GM23338 (cell line): ENCODE measurements at regions not wholly inside any gene's neighbourhood (a gene's known extent, or its start where the extent isn't known, plus 50 kb on each side); places are given as distances from the start of the nearest gene placed in this dataset.
"Not testable (repeated sequence)": the region's sequence is repeated elsewhere in the genome, so short reads cannot be mapped to it uniquely, and the experiment has no call there.

Source experiments
- ATAC-seq: fragments of 200-7000 bp; cut with Tn5 transposase; 3 replicates; pipeline ENCODE4 v1.9.1; 2020
- DNase-seq: peaks from one replicate; pipeline ENCODE4 v3.0.0-alpha.2; 2015; ENCODE audit warnings: low spot score
- H2AFZ ChIP-seq: fragments of 200-600 bp; sonication (generic); 2 replicates; pipeline ENCODE4 v1.8.0; 2016; ENCODE audit warnings: antibody characterized with exemption, mild to moderate bottlenecking, moderate library complexity
- H3F3A ChIP-seq: fragments of 200-600 bp; sonication (generic); replicated peaks from 2 replicates; pipeline ENCODE4 v1.8.0; 2017; ENCODE audit warnings: antibody characterized with exemption, mixed run types, low read depth
- H3K27ac ChIP-seq: fragments of 200-600 bp; sonication (generic); 2 replicates; pipeline ENCODE4 v1.6.1; 2016; ENCODE audit warnings: low read depth
- H3K27me3 ChIP-seq: fragments of 200-600 bp; sonication (generic); 2 replicates; pipeline ENCODE4 v1.8.0; 2016; ENCODE audit warnings: mild to moderate bottlenecking, mixed run types, moderate library complexity; ENCODE audit not compliant: insufficient read depth
- H3K36me3 ChIP-seq: fragments of 200-600 bp; sonication (generic); 2 replicates; pipeline ENCODE4 v1.8.0; 2016; ENCODE audit warnings: mild to moderate bottlenecking; ENCODE audit not compliant: insufficient read depth
- H3K4me1 ChIP-seq: fragments of 200-600 bp; sonication (generic); 2 replicates; pipeline ENCODE4 v1.8.0; 2016; ENCODE audit warnings: mild to moderate bottlenecking, moderate library complexity; ENCODE audit not compliant: insufficient read depth
- H3K4me2 ChIP-seq: fragments of 200-600 bp; sonication (generic); 2 replicates; pipeline ENCODE4 v1.7.1; 2017; ENCODE audit warnings: mixed run types
- H3K4me3 ChIP-seq: fragments of 200-600 bp; sonication (generic); 2 replicates; pipeline ENCODE4 v1.6.1; 2016; ENCODE audit warnings: mixed run types
- H3K79me2 ChIP-seq: fragments of 200-600 bp; sonication (generic); replicated peaks from 2 replicates; pipeline ENCODE4 v1.8.0; 2017; ENCODE audit warnings: mild to moderate bottlenecking; ENCODE audit not compliant: insufficient read depth
- H3K9me2 ChIP-seq: fragments of 200-600 bp; sonication (generic); 2 replicates; pipeline ENCODE4 v1.8.0; 2017; ENCODE audit not compliant: insufficient read depth
- H4K20me1 ChIP-seq: fragments of 200-600 bp; sonication (generic); replicated peaks from 2 replicates; pipeline ENCODE4 v1.8.0; 2017; ENCODE audit warnings: mild to moderate bottlenecking; ENCODE audit not compliant: insufficient read depth
- H3K27ac Mint-ChIP-seq: 2 replicates; pipeline ENCODE4 v1.8.0; 2020; ENCODE audit warnings: inconsistent platforms, mild to moderate bottlenecking, moderate library complexity, mixed read lengths
- H3K27me3 Mint-ChIP-seq: 3 replicates; pipeline ENCODE4 v1.8.0; 2022; ENCODE audit warnings: low read depth, mild to moderate bottlenecking, moderate library complexity, mixed read lengths, inconsistent platforms; ENCODE audit not compliant: insufficient read depth, poor library complexity
- H3K36me3 Mint-ChIP-seq: 3 replicates; pipeline ENCODE4 v1.8.0; 2021; ENCODE audit warnings: low read depth, mild to moderate bottlenecking, inconsistent platforms, moderate library complexity, mixed read lengths
- H3K4me1 Mint-ChIP-seq: 3 replicates; pipeline ENCODE4 v1.8.0; 2020; ENCODE audit warnings: mild to moderate bottlenecking, inconsistent platforms, mixed read lengths
- H3K4me3 Mint-ChIP-seq: 3 replicates; pipeline ENCODE4 v1.8.0; 2021; ENCODE audit warnings: moderate library complexity, mild to moderate bottlenecking, inconsistent platforms, mixed read lengths
- H3K9me3 Mint-ChIP-seq: 3 replicates; pipeline ENCODE4 v1.8.0; 2020; ENCODE audit warnings: moderate library complexity, mild to moderate bottlenecking, inconsistent platforms, mixed read lengths
- CREB1 ChIP-seq: fragments of 250-450 bp; sonication (Bioruptor Pico); IDR thresholded peaks from 2 replicates; pipeline ENCODE4 v1.5.0; 2020; ENCODE audit warnings: low read depth, mild to moderate bottlenecking, moderate library complexity
- ETS1 ChIP-seq: IDR thresholded peaks from 2 replicates; pipeline ENCODE4 v1.6.1; 2016; ENCODE audit warnings: antibody characterized with exemption
- EZH2 ChIP-seq: fragments of 200-600 bp; sonication (generic); IDR thresholded peaks from one replicate; pipeline ENCODE4 v1.8.0; 2017; ENCODE audit warnings: antibody characterized with exemption, mild to moderate bottlenecking, low read depth; ENCODE audit not compliant: unreplicated experiment
- NANOG ChIP-seq: IDR thresholded peaks from 2 replicates; pipeline ENCODE4 v1.6.1; 2016; ENCODE audit warnings: antibody characterized with exemption, borderline replicate concordance
- POLR2AphosphoS5 ChIP-seq: IDR thresholded peaks from 2 replicates; pipeline ENCODE4 v1.6.1; 2016; ENCODE audit warnings: antibody characterized with exemption, low read depth
- ZNF114 ChIP-seq: fragments of 250-450 bp; sonication (Bioruptor Pico); IDR thresholded peaks from 2 replicates; pipeline ENCODE4 v1.5.0; 2020; ENCODE audit warnings: mild to moderate bottlenecking, moderate library complexity
- ZNF331 ChIP-seq: fragments of 250-450 bp; sonication (Bioruptor Pico); IDR thresholded peaks from 2 replicates; pipeline ENCODE4 v1.5.0; 2020; ENCODE audit warnings: low read depth, mild to moderate bottlenecking, moderate library complexity
- TF ChIP-seq, protein P1 (sequence below): IDR thresholded peaks from one replicate; pipeline ENCODE4 v1.6.1; 2018; ENCODE audit warnings: antibody characterized with exemption; ENCODE audit not compliant: unreplicated experiment
- TF ChIP-seq, protein P2 (sequence below): fragments of 250-450 bp; sonication (Bioruptor Pico); IDR thresholded peaks from 2 replicates; pipeline ENCODE4 v1.5.0; 2020; ENCODE audit warnings: mild to moderate bottlenecking, moderate library complexity

DNA sequence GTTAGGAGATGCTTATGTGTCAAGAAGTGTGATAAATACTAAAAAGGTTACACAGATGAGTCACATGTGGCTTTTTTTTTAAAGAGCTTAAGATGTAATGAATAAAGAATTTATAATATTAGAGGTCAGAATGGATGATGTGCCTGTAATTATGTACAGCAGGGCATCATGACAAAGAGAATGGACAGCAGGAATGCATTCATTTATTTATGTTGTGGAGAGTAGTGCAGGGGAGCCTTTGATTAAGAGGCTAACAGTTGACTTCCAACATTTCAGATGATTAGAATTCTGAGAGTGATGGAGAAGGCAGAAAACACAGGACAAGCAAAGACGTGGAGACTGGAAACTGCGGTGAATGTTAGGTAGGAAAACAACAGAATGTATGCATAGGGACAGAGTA lies 691.4 kb upstream of the POM121L12 start (continued):
- TF ChIP-seq CREB1 (no peak), NANOG (no peak), POLR2AphosphoS5 (no peak), ZNF331 (CRISPR knock-in tag) (no peak)

DNA sequence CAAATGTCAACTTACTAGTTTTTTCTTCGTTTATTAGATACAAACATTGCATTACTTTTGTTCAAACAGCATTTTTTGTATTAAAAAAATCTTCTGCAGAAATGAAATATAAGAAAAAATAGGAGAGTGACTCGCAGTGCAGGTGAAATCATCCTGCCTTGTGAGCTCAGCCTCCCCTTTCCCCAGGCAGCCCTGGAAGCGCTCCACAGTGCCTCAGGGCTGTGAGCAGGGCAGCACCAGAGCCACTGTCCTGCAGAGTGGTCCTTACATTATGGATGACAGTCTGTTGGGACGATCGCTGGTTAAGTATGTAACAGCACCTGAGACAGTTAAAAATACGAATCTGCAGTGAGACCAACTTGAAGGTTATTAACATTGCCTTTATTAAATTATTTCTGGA lies 695.4 kb upstream of the POM121L12 start:
- Histone ChIP-seq H3K27me3 (no peaks in the 10 kb centered on the region), H3K4me1 (no peaks in the 10 kb centered on the region), H3K27ac (no peak overlapping the region), H4K20me1 (no peaks in the 10 kb centered on the region), H2AFZ (no peak overlapping the region; the same call in 1 of the 2 replicates), H3K79me2 (no peaks in the 10 kb centered on the region), H3K9me2 (0 out of 2 replicates have a peak, but pooled peaks cover 3% of the 10 kb centered on the region), H3F3A (no peaks in the 10 kb centered on the region), H3K4me3 (no peak overlapping the region), H3K36me3 (no peaks in the 10 kb centered on the region), H3K4me2 (no peak overlapping the region)
- peaks cover 2% of the 10 kb centered on the region; the same call in 1 of the 3 replicates for H3K4me1 Mint-ChIP-seq
- TF ChIP-seq ZNF114 (CRISPR knock-in tag) (no peak), EZH2 (no peak), ETS1 (no peak), POLR2AphosphoS5 (no peak), ZNF331 (CRISPR knock-in tag) (no peak)
- TF ChIP-seq, protein P1, sequence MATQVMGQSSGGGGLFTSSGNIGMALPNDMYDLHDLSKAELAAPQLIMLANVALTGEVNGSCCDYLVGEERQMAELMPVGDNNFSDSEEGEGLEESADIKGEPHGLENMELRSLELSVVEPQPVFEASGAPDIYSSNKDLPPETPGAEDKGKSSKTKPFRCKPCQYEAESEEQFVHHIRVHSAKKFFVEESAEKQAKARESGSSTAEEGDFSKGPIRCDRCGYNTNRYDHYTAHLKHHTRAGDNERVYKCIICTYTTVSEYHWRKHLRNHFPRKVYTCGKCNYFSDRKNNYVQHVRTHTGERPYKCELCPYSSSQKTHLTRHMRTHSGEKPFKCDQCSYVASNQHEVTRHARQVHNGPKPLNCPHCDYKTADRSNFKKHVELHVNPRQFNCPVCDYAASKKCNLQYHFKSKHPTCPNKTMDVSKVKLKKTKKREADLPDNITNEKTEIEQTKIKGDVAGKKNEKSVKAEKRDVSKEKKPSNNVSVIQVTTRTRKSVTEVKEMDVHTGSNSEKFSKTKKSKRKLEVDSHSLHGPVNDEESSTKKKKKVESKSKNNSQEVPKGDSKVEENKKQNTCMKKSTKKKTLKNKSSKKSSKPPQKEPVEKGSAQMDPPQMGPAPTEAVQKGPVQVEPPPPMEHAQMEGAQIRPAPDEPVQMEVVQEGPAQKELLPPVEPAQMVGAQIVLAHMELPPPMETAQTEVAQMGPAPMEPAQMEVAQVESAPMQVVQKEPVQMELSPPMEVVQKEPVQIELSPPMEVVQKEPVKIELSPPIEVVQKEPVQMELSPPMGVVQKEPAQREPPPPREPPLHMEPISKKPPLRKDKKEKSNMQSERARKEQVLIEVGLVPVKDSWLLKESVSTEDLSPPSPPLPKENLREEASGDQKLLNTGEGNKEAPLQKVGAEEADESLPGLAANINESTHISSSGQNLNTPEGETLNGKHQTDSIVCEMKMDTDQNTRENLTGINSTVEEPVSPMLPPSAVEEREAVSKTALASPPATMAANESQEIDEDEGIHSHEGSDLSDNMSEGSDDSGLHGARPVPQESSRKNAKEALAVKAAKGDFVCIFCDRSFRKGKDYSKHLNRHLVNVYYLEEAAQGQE: no peak
- TF ChIP-seq, protein P2, sequence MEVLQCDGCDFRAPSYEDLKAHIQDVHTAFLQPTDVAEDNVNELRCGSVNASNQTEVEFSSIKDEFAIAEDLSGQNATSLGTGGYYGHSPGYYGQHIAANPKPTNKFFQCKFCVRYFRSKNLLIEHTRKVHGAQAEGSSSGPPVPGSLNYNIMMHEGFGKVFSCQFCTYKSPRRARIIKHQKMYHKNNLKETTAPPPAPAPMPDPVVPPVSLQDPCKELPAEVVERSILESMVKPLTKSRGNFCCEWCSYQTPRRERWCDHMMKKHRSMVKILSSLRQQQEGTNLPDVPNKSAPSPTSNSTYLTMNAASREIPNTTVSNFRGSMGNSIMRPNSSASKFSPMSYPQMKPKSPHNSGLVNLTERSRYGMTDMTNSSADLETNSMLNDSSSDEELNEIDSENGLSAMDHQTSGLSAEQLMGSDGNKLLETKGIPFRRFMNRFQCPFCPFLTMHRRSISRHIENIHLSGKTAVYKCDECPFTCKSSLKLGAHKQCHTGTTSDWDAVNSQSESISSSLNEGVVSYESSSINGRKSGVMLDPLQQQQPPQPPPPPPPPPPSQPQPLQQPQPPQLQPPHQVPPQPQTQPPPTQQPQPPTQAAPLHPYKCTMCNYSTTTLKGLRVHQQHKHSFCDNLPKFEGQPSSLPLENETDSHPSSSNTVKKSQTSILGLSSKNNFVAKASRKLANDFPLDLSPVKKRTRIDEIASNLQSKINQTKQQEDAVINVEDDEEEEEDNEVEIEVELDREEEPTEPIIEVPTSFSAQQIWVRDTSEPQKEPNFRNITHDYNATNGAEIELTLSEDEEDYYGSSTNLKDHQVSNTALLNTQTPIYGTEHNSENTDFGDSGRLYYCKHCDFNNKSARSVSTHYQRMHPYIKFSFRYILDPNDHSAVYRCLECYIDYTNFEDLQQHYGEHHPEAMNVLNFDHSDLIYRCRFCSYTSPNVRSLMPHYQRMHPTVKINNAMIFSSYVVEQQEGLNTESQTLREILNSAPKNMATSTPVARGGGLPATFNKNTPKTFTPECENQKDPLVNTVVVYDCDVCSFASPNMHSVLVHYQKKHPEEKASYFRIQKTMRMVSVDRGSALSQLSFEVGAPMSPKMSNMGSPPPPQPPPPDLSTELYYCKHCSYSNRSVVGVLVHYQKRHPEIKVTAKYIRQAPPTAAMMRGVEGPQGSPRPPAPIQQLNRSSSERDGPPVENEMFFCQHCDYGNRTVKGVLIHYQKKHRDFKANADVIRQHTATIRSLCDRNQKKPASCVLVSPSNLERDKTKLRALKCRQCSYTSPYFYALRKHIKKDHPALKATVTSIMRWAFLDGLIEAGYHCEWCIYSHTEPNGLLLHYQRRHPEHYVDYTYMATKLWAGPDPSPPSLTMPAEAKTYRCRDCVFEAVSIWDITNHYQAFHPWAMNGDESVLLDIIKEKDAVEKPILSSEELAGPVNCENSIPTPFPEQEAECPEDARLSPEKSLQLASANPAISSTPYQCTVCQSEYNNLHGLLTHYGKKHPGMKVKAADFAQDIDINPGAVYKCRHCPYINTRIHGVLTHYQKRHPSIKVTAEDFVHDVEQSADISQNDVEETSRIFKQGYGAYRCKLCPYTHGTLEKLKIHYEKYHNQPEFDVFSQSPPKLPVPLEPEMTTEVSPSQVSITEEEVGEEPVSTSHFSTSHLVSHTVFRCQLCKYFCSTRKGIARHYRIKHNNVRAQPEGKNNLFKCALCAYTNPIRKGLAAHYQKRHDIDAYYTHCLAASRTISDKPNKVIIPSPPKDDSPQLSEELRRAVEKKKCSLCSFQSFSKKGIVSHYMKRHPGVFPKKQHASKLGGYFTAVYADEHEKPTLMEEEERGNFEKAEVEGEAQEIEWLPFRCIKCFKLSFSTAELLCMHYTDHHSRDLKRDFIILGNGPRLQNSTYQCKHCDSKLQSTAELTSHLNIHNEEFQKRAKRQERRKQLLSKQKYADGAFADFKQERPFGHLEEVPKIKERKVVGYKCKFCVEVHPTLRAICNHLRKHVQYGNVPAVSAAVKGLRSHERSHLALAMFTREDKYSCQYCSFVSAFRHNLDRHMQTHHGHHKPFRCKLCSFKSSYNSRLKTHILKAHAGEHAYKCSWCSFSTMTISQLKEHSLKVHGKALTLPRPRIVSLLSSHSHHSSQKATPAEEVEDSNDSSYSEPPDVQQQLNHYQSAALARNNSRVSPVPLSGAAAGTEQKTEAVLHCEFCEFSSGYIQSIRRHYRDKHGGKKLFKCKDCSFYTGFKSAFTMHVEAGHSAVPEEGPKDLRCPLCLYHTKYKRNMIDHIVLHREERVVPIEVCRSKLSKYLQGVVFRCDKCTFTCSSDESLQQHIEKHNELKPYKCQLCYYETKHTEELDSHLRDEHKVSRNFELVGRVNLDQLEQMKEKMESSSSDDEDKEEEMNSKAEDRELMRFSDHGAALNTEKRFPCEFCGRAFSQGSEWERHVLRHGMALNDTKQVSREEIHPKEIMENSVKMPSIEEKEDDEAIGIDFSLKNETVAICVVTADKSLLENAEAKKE (CRISPR knock-in tag): no peak
- no peak overlapping the region for H3K4me3 Mint-ChIP-seq
- H3K9me3 Mint-ChIP-seq: peaks cover 3% of the 10 kb centered on the region; the same call in 1 of the 3 replicates
- DNase-seq (no peak), ATAC-seq (no peak)
- no peaks in the 10 kb centered on the region for H3K36me3 Mint-ChIP-seq
- H3K27ac Mint-ChIP-seq: no peak overlapping the region
- no peaks in the 10 kb centered on the region for H3K27me3 Mint-ChIP-seq

DNA sequence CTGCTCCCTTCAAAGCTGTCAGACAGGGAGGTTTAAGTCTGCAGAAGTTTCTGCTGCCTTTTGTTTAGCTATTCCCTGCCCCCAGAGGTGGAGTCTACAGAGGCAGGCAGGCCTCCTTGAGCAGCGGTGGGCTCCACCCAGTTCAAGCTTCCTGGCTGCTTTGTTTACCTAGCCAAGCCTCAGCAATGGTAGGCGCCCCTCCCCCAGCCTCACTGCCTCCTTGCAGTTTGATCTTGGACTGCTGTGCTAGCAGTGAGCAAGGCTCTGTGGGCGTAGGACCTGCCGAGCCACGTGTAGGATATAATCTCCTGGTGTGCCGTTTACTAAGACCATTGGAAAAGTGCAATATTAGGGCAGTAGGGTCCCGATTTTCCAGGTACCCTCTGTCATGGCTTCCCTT lies 707.1 kb upstream of the POM121L12 start:
- H3K27ac ChIP-seq, DNase-seq, H3K27ac Mint-ChIP-seq, H3K4me3 ChIP-seq, H3K79me2 ChIP-seq, H4K20me1 ChIP-seq, H3K27me3 ChIP-seq, H3K4me3 Mint-ChIP-seq, H3K36me3 ChIP-seq, H3K4me1 ChIP-seq, ATAC-seq, H3K4me1 Mint-ChIP-seq, H3F3A ChIP-seq, H2AFZ ChIP-seq, H3K9me2 ChIP-seq, H3K4me2 ChIP-seq, H3K27me3 Mint-ChIP-seq: not testable (repeated sequence)
- H3K9me3 Mint-ChIP-seq: peaks cover 37% of the 10 kb centered on the region
- H3K36me3 Mint-ChIP-seq: peaks cover 22% of the 10 kb centered on the region
